Astrocyte of the cerebellum (primary cell): ENCODE measurements at regions not wholly inside any gene's neighbourhood (a gene's known extent, or its start where the extent isn't known, plus 50 kb on each side); places are given as distances from the start of the nearest gene placed in this dataset.

Experiments used
- DNase-seq: peaks from one replicate; pipeline ENCODE4 v3.0.0-alpha.2; 2011; ENCODE audit warnings: low read depth
- H3K4me3 ChIP-seq: 2 replicates; pipeline ENCODE4 v1.5.1; 2011; ENCODE audit warnings: mild to moderate bottlenecking, low read depth, low read length, moderate library complexity
- CTCF ChIP-seq: IDR thresholded peaks from 2 replicates; pipeline ENCODE4 v1.5.1; 2012; ENCODE audit warnings: low read length, low read depth, moderate library complexity, mild to moderate bottlenecking; ENCODE audit errors: missing control alignments
- in situ Hi-C: cut with HindIII; loops from 2 replicates; pipeline ENCODE4 v1.10.0; 2017; ENCODE audit warnings: low sequenced_read_pairs

GRCh38 chrX:113849408-113849807 lies 734.5 kb upstream of the HTR2C start:
- DNase-seq: no peak
- H3K4me3 ChIP-seq: no peak overlapping the region
- in situ Hi-C loops: no loop called here
- TF ChIP-seq CTCF: no peak

GRCh38 chrX:113833096-113834055 lies 750.5 kb upstream of the HTR2C start:
- H3K4me3 ChIP-seq: no peak overlapping the region
- in situ Hi-C loops: no loop called here
- TF ChIP-seq CTCF: no peak
- no peak for DNase-seq

- in situ Hi-C loops: no loop called here
- TF ChIP-seq CTCF: no peak
Observed at GRCh38 chrX:113828470-113828869, 755.4 kb upstream of the HTR2C start.

GRCh38 chrX:113818346-113818745 lies 765.5 kb upstream of the HTR2C start:
- DNase-seq: no peak
- in situ Hi-C loops: no loop called here
- no peak overlapping the region for H3K4me3 ChIP-seq
- TF ChIP-seq CTCF: no peak

More at GRCh38 chrX:113828470-113828869, 755.4 kb upstream of the HTR2C start:
- no peak overlapping the region for H3K4me3 ChIP-seq
- DNase-seq: no peak

- no peak for TF ChIP-seq CTCF
- in situ Hi-C loops: no loop called here
- no peak overlapping the region for H3K4me3 ChIP-seq
- DNase-seq: no peak
Observed at GRCh38 chrX:113804819-113805218, 779.1 kb upstream of the HTR2C start.

GRCh38 chrX:113804291-113804690 lies 779.6 kb upstream of the HTR2C start:
- in situ Hi-C loops: no loop called here

More at GRCh38 chrX:113804291-113804690, 779.6 kb upstream of the HTR2C start:
- TF ChIP-seq CTCF: no peak
- no peak overlapping the region for H3K4me3 ChIP-seq
- DNase-seq: no peak
